BJ (cell line): ENCODE measurements at regions not wholly inside any gene's neighbourhood (a gene's known extent, or its start where the extent isn't known, plus 50 kb on each side); places are given as distances from the start of the nearest gene placed in this dataset.

Experiments
- CTCF ChIA-PET: fragments of 350-600 bp; formaldehyde crosslinking; extraction: SDS; loops from one replicate; lab custom pipeline; 2021; ENCODE audit warnings: antibody characterized with exemption, inconsistent platforms; lab: Yijun Ruan, JAX
- POLR2A ChIA-PET: fragments of 300-600 bp; sonication (Branson Sonifier 250); formaldehyde crosslinking; extraction: SDS; loops from one replicate; lab custom pipeline; 2021; ENCODE audit warnings: antibody characterized with exemption; lab: Charles Lee
- DNase-seq: peaks from one replicate; pipeline ENCODE4 v3.0.0-alpha.2; 2011; ENCODE audit warnings: low read depth
- H3K27me3 ChIP-seq: 2 replicates; pipeline ENCODE4 v1.6.0; 2011; ENCODE audit warnings: low read length; ENCODE audit not compliant: control insufficient read depth, insufficient read depth
- H3K36me3 ChIP-seq: 2 replicates; pipeline ENCODE4 v1.5.1; 2011; ENCODE audit warnings: low read length; ENCODE audit not compliant: control insufficient read depth, insufficient read depth
- H3K4me3 ChIP-seq: 2 replicates; pipeline ENCODE4 v1.5.1; 2011; ENCODE audit warnings: low read depth, mild to moderate bottlenecking, control low read depth, low read length
- TF ChIP-seq, protein P1 (sequence below): IDR thresholded peaks from 2 replicates; pipeline ENCODE4 v1.5.1; 2011; ENCODE audit warnings: low read depth, mild to moderate bottlenecking, control low read depth, inconsistent platforms, low read length, moderate library complexity; ENCODE audit not compliant: insufficient read depth

DNA sequence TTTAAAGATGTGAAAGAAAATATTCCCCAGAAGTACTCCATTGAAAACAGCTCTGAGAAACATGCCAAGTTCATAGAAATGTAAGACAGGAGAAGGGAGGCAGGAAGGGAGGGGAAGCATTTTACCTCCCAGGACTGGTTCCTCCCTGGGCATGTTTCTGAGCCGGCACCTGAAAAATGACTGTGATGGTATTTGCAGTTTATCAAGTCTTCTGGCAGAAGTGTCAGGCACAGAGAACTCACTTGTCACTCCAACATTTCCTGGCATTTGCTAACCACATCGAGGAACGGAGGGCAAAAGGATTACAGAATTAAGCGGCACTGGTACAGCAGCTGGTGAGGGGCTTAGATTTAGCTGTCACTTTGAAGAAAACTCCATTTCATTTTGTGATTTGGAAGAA is 1054.0 kb downstream of the TUSC7 start:
- Histone ChIP-seq H3K4me3 (no peak overlapping the region), H3K27me3 (no peaks in the 10 kb centered on the region; the same call in none of the 2 replicates), H3K36me3 (no peaks in the 10 kb centered on the region)
- DNase-seq = no peak
- TF ChIP-seq, protein P1, sequence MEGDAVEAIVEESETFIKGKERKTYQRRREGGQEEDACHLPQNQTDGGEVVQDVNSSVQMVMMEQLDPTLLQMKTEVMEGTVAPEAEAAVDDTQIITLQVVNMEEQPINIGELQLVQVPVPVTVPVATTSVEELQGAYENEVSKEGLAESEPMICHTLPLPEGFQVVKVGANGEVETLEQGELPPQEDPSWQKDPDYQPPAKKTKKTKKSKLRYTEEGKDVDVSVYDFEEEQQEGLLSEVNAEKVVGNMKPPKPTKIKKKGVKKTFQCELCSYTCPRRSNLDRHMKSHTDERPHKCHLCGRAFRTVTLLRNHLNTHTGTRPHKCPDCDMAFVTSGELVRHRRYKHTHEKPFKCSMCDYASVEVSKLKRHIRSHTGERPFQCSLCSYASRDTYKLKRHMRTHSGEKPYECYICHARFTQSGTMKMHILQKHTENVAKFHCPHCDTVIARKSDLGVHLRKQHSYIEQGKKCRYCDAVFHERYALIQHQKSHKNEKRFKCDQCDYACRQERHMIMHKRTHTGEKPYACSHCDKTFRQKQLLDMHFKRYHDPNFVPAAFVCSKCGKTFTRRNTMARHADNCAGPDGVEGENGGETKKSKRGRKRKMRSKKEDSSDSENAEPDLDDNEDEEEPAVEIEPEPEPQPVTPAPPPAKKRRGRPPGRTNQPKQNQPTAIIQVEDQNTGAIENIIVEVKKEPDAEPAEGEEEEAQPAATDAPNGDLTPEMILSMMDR = no peak
- POLR2A ChIA-PET = no interaction called here
- CTCF ChIA-PET = no interaction called here

DNA sequence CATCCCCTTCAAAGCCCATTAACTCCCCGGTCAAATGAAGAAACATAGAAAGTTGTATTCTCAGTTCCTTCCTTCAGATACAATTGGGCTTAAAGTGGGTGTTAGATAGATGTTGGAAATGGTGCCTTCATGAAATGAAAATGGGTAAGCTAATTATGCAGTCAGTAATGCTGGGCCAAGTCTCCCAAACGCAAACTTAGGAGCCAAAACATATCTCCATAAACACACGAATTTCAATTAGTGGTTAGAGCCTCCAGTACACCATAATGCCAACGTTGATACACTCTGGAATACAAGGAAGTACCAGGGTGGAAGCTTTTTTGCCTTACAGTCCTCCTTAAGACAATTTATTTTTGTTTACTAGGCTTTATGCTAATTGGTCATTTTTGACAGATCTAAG is 1059.0 kb downstream of the TUSC7 start:
- TF ChIP-seq, protein P1 = no peak
- POLR2A ChIA-PET = no interaction called here
- Histone ChIP-seq H3K36me3 (no peaks in the 10 kb centered on the region), H3K4me3 (no peak overlapping the region), H3K27me3 (no peaks in the 10 kb centered on the region)
- CTCF ChIA-PET = interaction anchor here (1.3 kb wide), 1 partner anchor 48 kb away, joined by 3 read pairs; no protein-coding TSS in a partner anchor
- no peak for DNase-seq

DNA sequence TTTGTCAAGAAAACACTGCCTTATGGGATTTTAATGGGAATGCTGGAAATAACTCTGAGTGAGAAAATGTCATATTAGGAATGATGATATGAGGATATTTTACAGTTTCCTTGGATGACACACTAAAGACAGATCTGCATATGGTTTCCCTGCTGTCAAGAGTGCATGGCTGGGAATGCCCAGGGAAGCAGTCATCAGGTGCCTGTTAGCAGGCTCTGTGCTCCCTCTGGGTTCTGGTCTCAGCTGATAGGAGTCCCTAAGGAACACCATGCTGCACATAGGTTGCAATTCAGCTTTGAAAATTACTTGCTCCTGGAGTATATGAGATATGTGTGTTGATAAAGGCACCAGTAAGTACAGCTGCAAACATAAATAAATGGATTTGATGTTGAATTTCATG is 1064.6 kb downstream of the TUSC7 start:
- TF ChIP-seq, protein P1 = no peak
- Histone ChIP-seq H3K27me3 (no peaks in the 10 kb centered on the region), H3K36me3 (no peaks in the 10 kb centered on the region), H3K4me3 (no peak overlapping the region)
- ChIA-PET POLR2A (no interaction called here), CTCF (interaction anchor here (0.6 kb wide), 1 partner anchor 10 kb away, joined by 3 read pairs; no protein-coding TSS in a partner anchor)
- no peak for DNase-seq

DNA sequence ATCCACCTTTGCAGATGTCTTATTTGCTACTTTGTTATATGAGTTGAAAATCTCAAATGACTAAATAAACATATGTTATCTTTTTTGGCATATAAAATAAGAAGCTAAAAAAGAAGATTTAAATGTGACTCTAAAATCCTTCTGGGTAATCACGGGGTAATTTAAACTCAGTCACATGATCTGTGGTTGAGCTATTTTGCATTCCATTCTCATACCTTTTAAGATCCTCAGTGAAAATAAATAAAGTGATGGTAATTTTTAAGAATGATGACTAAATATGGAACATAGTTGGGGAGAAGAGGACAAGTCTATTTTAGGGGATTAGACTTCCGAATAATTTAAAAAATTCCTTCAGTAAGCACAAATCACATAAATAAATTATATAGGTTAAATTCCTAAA is 1076.8 kb downstream of the TUSC7 start:
- Histone ChIP-seq H3K36me3 (no peaks in the 10 kb centered on the region), H3K4me3 (no peak overlapping the region), H3K27me3 (no peaks in the 10 kb centered on the region)
- DNase-seq = no peak
- ChIA-PET POLR2A (no interaction called here), CTCF (no interaction called here)
- TF ChIP-seq, protein P1 = no peak

DNA sequence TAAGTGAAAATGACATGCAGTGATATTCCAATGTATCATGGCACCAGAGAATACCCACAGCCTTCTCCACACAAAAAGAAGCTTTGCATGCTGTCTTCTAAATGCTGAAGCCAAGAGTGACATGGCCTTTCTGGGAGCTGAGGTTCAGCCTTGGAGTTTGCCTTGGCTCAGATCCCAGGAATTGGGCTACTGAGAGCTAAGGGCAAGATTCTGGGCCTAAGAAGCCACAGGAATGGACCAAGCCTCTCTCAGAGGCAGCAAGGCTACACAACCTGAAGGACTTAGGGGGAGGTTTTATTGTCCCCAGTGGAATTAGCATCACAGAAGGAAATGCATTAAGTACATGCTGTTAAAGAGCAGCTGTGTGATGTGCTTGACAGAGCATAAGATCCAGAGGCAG is 1078.5 kb downstream of the TUSC7 start:
- CTCF ChIA-PET = interaction anchor here (1.3 to 1.7 kb wide), 2 partner anchors 10 to 13 kb away, joined by 3 to 4 read pairs; no protein-coding TSS in a partner anchor
- H3K4me3 ChIP-seq = no peak overlapping the region
- H3K27me3 ChIP-seq = no peaks in the 10 kb centered on the region
- TF ChIP-seq, protein P1 = no peak
- DNase-seq = peak; percentile 60
- H3K36me3 ChIP-seq = no peaks in the 10 kb centered on the region
- POLR2A ChIA-PET = no interaction called here
